NCI-H2227 (cell line): ENCODE measurements at regions not wholly inside any gene's neighbourhood (a gene's known extent, or its start where the extent isn't known, plus 50 kb on each side); places are given as distances from the start of the nearest gene placed in this dataset.

Experiments
- DNase-seq: peaks from one replicate; lab custom pipeline; 2025; ENCODE audit not compliant: unreplicated experiment; lab: John Stamatoyannopoulos, UW

DNA sequence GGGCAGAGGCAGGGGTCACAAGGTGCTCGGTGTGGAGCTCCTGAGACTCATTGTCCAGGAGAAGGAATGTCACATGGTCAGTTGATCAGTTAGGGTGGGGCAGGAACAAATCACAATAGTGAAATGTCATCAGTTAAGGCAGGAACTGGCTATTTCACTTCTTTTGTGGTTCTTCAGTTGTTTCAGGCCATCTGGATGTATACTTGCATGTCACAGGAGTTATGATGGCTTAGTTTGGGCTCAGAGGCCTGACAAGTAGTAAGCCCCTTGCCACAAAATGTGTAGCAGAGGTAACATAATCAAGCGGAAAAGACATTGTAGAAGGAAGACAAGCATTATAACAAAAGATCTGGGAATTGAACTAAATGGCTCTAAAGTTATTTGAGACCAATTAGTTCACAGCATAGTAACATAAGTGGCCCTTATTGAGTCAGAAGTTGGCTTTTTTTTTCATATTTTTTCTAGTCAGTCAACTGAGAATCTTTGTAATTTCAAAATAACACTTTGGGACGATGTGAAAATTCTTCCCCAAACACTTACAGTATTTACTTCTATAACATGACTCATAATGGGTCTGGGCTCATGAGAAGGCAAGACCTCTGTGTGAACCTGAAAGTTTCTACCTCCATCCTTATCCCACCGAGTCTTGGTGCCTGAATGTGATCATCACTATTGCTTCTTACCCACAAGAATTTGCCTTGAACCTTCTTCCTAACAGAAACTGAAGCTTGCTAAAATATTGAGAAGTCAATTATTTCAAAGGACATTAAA, 137.0 kb upstream of the DPT start:
- DNase-seq = no peak

DNA sequence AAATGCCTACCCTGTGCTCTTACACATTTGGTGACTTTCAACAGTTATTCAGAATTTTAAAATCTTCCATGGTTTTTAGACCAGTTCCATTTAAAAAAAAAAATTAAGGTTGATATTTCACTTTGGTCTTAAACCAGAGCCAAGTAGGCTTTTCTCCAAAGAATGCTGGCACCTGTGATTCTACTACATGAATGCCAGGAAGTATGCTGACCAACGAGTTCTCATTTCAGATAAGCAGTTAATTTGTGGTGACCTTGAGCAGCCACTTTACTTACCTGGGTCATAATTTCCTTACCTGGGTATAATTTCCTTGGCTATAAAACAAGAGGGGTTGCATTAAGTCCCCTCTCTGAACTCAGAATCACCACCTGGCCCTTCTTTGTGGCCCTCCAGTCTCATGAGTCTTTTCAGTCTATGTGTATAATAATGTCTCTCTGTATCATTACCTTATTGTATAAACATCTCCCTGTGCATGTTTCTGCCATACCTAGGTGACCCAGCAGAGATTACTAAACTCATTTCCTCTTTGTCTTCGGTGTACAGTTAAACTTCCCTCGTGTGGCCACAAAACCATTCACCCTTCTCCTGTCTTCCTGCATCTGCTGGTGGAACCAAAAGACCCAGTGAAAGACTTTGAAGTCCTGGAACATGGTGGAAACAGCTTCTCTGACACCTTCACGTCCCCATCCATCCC, 139.1 kb upstream of the DPT start:
- DNase-seq = no peak

DNA sequence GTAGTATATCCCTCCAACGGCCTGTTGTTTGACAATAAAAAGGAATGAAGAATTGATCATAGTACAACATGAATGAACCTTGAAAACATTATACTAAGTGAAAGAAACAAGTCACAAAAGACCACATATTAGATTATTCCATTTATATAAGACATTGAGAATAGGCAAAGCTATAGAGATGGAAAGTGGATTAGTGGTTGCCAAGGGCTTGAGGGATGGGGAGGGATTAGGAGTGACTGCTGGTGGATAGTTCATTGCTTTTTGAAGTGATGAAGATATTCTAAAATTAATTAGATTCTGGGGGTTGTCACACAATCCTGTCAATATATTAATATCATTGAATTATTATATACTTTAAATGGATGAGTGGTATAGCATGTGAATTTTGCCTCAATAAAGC, 142.5 kb upstream of the DPT start:
- DNase-seq = no peak

DNA sequence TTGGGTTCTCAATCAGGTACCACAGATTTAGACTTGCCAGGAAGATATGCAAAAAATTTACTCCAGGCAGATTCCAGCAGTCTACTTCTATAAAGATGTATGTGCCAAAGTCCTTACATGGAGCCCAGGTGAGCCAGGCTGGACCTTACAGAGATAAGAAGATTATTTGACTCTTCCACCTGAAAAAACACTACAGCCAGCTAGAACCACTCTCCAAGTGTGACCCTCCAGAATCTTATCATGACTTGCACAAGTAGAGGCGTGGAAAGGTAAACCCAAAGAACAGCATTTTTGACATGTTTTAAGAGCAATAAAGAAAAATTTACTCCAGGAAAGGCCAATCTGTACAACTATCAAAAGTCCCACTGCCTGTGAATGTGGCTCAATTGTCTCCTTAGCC, 146.8 kb upstream of the DPT start:
- no peak for DNase-seq

DNA sequence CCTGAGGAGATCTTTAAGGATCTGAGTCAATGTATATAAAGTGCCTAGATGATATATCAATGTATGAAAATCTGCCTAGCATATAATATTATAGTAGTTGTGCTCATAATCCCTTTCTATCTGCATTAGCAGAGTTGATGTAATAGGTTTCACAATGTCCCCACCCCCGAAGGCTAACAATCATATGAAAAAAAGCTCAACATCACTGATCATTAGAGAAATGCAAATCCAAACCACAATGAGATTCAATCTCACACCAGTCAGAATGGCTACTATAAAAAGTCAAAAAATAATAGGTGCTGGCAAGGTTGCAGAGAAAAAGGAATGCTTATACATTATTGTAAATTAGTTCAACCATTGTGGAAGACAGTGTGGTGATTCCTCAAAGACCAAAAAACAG, 147.8 kb upstream of the DPT start:
- no peak for DNase-seq

DNA sequence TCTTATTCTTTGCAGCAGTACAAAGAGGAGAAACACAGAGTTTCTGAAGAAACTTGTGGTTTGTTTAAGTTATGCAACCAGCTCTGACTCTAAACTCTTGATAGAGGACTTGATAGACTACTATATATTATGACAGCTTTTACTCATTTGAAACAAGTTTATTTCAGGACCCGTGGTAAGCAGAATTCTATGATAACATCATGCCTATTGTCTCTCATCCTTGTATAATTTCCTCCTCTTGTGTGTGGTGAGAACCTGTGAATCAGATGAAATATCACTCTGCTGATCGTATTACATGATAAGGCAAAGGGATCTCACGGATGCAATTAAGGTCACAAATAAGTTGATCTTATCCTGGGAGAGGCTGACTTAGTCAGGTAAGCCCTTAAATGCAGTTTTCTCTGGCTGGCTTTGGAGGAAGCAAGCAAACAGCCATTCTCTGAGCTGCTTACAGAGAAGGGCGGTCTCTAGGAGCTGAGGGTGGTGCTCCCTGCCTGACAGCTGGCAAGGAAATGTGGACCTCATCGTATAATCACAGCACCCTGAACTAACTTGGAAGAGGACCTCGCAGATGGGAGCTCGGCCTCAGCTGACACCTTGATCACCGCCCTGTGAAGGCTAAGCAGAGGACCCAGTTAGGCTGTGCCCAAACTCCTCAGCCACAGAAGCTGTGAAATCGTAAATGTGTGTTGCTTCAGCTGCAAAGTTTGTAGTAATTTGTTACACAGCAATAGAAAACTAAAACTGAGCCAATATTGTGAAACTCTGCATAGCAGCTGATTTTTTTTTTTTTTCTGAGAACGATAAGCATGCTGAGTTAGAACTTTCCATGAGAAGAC, 151.1 kb upstream of the DPT start:
- DNase-seq = peak; percentile 22

DNA sequence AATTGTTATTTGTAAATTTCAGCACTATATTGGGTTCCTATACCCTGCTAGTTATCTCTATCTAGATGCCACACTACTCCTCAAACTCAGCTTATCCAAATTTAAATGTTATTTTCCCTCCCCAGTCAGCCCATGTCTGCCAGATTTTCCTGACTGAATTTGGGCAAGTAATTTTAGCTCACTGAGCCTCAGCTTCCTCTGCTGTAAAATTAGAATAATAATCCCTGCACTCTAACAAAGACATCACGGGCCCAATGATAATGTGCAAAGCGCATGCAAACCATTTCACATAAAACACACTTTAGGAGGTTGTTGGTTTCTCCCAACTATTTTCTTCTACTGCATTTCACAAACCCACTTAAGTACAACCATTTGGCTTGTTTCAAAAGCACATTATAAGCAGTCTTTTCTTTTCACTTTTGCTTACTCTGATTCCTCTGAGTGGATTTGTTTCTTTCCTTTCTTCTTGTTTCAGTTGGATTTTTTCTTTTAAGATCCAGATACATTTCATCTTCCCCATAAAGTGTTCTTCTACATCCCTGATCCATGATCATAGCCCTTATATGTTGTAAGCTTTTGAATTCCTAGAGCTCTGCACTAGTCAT, 152.8 kb upstream of the DPT start:
- DNase-seq = no peak

DNA sequence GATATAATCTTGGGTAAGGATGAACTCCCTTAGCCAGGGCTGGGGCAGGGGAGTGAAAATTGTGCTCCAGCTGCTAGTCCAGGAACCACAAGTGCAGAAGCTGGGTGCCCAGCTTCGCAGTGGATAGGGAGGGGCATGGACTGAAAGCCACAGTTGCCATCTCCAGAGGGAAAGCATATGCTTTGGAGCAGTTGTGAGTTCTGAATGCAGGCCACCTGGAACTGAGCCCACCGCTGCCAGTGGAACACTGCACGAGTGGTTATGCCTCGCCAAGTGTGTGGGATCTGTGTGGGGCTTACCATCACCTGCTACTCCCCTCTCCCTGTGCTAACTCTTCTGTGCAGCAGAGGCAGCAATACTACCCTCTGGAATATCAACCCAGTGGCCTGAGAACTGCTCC, 158.4 kb upstream of the DPT start:
- DNase-seq = no peak

DNA sequence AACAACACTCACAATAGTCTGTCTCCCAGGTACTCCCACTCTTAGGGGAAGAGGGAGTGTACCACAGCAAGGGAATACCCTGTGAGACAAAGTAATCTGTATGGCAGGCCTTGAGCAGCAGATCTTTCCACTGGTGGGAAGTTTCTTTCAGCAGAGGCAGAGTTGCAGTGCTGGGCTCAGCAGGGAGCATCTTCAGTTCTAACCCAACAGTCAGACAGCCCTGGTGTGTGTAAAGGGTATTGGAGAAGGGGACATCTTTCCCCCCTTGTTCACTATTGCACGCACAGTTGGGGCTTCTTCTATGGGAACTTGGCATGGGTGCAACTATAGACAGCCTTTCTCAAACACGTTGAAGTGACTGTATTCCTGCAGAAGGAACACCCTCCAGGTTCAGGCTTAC, 159.4 kb upstream of the DPT start:
- no peak for DNase-seq

DNA sequence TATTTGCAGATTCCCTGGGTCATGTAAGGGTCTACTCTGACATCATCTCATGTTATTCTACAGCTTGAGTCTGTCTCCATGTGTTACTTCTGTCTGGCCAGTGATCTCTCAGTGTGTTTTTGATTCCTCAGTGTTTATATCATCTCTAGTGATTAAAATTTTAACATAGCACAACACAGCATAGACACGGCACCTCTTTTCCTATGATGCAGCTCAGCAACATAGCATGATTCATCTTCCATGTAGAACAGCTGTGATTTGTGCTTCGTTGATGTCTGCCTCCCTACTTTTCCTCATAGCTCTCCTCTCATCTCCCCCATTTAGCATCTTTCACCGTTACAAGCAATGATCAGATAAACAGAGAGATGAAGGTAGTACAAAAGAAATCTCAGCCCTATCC, 163.9 kb upstream of the DPT start:
- DNase-seq = no peak

DNA sequence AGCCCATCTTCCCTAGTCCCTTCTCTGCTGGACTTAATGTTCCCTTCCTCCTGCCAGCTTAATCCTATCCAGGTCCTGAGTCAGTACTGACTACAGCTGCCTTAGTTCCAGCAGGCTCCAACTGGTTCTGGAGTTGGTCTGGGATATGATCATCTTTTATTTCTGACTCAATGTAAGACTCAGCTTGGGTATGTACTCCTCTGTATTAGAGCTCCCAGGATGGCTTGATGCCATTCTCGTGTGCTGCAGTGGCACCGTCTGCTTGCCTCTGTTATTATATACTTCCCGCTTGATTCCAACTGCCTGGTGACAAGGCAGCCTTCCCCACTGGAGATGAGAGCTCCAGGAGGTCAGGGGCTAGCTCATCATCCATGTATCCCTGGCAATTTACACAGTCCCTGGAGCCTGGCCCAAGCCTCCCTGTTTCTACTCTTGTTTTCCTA, 164.4 kb upstream of the DPT start:
- DNase-seq = peak; percentile 89

DNA sequence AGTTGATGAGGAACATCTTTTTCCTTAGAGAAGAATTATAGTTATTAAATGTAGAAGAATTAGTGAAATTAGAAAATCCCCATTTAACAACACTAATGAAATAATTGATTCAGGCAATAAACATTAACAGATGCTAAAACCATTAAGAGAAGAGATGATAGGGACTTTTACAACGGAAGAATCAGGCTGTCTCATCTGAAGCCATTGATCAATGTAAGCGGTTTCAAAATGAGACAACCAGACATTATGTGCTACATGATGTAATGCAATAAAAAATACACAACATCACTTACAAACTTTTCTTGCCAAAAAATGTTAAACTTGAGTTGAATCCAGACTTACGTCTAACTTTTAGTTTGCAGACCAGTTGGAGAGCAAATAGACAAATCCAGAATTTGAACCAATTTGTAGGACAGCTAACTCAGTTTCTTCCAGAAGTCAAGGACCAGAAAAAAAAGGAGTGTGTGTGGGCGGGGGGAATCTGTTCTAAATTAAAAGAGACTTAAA, 165.4 kb upstream of the DPT start:
- no peak for DNase-seq

DNA sequence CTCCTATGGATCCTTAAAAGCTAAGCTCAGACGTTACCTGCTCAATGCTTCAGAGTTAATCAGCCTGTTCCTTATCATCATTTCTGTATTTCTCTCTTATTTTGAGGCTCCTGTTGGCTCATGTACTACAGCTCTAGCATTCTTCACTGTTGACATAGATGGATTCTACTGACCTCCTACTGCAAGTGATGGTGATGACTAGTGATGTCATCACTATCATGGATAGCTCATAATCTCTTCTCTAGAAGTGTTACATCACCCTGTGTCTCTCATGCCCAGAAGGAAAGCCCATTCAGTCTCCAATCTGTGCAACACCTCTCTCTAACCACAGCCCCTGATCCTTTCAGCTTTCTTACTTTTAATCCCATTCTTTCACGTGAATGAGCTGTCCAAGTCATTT, 168.2 kb upstream of the DPT start:
- DNase-seq = no peak

DNA sequence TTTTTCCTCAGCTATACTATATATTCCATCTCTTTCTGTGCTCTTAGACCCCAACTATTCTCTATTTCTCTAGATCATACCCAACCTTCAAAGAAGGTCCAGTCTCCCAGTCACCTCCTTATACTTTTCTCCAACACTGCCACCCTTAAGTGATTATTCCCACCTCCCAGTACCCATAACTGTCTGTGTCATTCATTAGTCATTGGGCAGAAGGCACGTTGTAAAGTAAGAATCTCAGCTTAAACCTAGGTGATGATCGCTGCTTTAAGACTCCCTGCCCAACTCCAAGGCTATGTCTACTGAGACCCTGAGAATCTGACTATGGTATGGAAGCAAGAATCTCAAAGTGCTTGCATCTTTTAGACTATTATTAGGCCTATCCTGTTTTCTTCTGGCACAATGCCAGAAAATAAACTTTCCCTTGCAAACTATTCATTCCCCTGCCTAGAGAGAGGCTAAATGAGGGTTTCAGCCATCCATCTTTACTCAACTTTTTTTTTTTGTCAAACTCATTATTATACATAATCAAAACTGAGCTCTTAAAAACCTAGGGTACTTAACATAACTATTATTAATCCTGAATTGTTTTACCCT, 174.3 kb upstream of the DPT start:
- DNase-seq = no peak

DNA sequence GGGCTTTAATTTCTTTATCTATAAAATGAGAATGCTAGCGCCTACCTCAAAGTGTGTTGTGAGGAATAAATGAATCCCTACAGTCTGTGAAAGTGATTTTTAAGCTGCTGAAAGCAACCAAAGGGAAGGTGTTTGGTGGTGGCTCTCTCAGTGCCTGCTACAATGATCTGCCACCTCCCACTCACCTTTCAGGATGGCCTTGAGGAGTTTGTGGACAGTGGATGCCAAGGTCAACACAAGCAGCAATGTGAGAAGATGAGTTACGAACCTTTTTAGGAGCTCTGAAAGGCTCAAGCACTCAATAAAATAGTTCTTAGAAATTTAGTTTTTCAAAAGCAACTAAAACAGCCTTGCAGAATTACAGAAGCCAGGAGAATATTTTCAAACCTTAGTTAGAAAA, 176.6 kb upstream of the DPT start:
- DNase-seq = no peak

DNA sequence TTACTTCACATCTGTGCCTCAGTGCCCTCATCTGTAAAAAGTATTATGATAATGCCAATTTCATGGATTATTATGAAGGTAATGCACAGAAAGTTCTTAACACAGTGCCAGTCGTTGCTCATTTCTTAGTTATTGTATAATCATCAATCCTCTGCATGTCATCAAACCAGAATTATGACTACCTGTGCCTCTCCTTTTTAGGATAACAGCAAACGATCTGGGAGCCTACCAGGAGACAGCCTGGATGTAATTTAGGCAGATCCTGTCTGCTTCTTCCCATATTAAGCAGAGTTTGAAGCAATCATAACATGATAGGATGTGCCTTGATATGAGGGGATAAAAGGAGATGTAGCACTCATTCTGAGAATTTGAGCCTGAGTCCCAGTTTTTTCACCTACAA, 177.4 kb upstream of the DPT start:
- DNase-seq = no peak

DNA sequence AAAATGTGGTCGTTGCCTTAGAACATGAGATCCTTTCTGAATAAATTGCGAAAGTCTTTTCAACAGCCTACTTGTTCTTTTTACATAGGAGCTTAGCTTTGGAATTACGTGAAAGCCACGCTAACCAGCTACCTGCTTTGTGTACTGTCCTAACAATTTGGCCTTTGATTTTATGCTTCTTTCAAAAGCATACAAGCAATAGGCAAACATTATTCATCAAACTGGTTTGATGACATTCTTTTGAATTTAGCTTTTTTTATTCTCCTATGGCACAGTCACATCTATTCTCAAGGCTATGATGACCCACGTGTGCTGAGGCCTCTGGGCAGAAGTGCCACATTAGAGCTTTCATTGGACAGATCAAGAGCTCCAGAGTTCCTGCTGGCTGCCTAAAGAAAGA, 178.0 kb upstream of the DPT start:
- no peak for DNase-seq

DNA sequence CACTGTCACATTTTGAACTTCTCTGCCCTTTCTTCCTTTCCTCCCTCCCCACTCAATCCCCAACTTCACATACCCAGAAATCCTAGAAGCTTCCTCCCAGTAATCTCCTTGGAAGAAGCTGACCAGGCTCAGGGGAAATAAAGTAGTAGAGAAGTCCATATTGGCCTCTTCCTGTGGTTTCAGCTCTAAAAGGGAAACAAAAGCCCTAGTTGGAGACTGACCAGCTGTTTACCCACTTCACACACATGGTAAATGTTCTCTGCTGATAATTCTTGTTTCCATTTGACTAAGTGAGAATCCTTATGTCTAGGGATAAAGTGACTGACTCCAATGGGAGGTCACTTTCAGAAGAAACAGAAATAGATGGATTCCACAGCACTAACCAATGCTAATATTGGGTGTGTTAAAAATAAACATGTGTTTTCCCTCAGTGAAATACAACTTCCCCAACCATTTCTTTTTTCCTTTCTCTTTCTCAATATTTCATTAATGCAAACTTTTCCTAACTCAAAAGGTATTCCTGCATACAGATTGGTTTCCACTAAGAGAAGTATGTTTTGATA, 178.9 kb upstream of the DPT start:
- DNase-seq = no peak

DNA sequence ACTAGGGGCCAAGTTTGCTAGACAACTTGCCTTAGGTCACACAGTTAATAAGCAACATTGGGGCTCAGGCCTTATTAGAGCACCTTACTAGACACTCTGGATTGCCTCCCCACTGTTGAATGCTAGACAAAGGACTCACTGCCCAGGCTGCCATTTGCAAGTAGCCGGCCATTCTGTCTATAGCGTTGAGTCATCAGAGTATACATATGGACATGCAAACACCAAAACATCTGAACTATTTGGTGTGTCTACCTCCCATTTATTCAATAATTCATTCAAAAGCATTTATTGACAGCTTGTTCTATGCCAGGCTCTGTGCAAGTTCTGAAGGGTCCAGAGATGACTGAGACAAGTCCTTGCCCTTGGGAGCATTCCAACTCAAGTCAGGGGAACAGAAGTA, 181.4 kb upstream of the DPT start:
- no peak for DNase-seq

DNA sequence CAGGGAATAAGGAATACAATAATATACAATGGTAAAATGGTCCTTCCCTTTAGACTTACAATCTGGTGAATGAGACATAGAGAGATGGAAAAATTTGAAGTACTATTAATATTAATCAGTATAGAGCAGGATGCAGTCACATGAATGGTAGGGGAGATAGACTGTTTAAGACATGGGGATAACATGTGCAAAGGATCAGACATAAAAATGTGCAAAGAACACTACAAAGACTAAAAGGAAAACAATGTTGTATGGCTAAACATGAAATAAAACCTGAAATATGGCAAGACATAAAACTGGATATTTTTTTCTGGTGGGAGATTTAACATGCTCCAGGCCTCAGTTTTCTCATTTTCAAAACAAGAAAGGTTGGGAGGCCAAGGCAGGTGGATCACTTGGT, 182.4 kb upstream of the DPT start:
- no peak for DNase-seq
